ENCODE measurements at regions not wholly inside any gene's neighbourhood (a gene's known extent, or its start where the extent isn't known, plus 50 kb on each side); places are given as distances from the start of the nearest gene placed in this dataset.

GRCh38 chr4:20383283-20383682 lies 131.6 kb downstream of the SLIT2 start:
- no peaks in the 10 kb centered on the region for H3K79me2 ChIP-seq (ENCODE audit: insufficient read depth, low read length)
- Mint-ChIP-seq H3K4me1 (peaks cover 5 to 6% of the 10 kb centered on the region in 2 experiments; a peak in 3 of 4 replicates), H3K9me3 (no peaks in the 10 kb centered on the region), H3K27me3 (ENCODE audit: low read depth) (no peaks in the 10 kb centered on the region), H3K36me3 (ENCODE audit: insufficient read depth in 1 of 3, low read depth in 3 of 3) (no peaks in the 10 kb centered on the region), H3K27ac (no peak overlapping the region), H3K4me3 (no peak overlapping the region)
- no peaks in the 10 kb centered on the region for H4K20me1 ChIP-seq (ENCODE audit: control insufficient read depth, insufficient read depth, insufficient read length)
- H3T11ph ChIP-seq (ENCODE audit: low read length), result no peak overlapping the region
- H2BK120ac ChIP-seq (ENCODE audit: low read depth, low read length, poor library complexity, severe bottlenecking), result no peak overlapping the region
- H2BK20ac ChIP-seq (ENCODE audit: low read depth, low read length, poor library complexity, severe bottlenecking), result no peak overlapping the region
- H3K23me2 ChIP-seq (ENCODE audit: insufficient read length, low read depth, low read length, poor library complexity, severe bottlenecking), result no peaks in the 10 kb centered on the region
- no peaks in the 10 kb centered on the region; the same call in 1 of the 2 replicates for H3K4me1 ChIP-seq (ENCODE audit: insufficient read depth, low read length)
- H3K27me3 ChIP-seq (ENCODE audit: insufficient read depth, low read length), result no peaks in the 10 kb centered on the region
- no peak overlapping the region for H3K4me2 ChIP-seq (ENCODE audit: insufficient read depth, insufficient read length, low read length)
- no peak overlapping the region for H2BK15ac ChIP-seq (ENCODE audit: low read depth, low read length)
- H3K9ac ChIP-seq (ENCODE audit: extremely low read depth, insufficient read length, low read length), result no peak overlapping the region
- H3K27ac ChIP-seq (ENCODE audit: insufficient read length, low read depth, low read length), result no peak overlapping the region
- no peaks in the 10 kb centered on the region for H3K79me1 ChIP-seq (ENCODE audit: insufficient read depth, low read depth, low read length, poor library complexity, severe bottlenecking)
- H2AK5ac ChIP-seq (ENCODE audit: insufficient read length, low read length), result no peak overlapping the region
- no peak overlapping the region for H4K91ac ChIP-seq (ENCODE audit: insufficient read length, low read depth, low read length)
- H2BK5ac ChIP-seq (ENCODE audit: insufficient read length, low read length), result no peak overlapping the region
- H3K18ac ChIP-seq (ENCODE audit: insufficient read length, low read depth, low read length), result no peak overlapping the region
- no peak overlapping the region for H4K5ac ChIP-seq (ENCODE audit: insufficient read length, low read depth, low read length)
- no peak for TF ChIP-seq CTCF (conservative IDR thresholded peaks at IDR 0.05)
- no peak overlapping the region for H3K23ac ChIP-seq (ENCODE audit: insufficient read length, low read depth, low read length)
- no peak overlapping the region for H2AFZ ChIP-seq (ENCODE audit: low read length)
- H3K4ac ChIP-seq (ENCODE audit: low read depth, low read length), result no peak overlapping the region
- no peak overlapping the region for H4K8ac ChIP-seq (replicated peaks; ENCODE audit: insufficient read length, low read depth, low read length)
- H3K9me3 ChIP-seq (ENCODE audit: control insufficient read depth, low read depth, low read length), result no peaks in the 10 kb centered on the region
- H2BK12ac ChIP-seq (ENCODE audit: insufficient read length, low read depth, low read length), result no peak overlapping the region
- no peak for DNase-seq
- no peak overlapping the region for H3K14ac ChIP-seq (ENCODE audit: insufficient read depth, low read length)
- no peak overlapping the region for H3K56ac ChIP-seq (ENCODE audit: insufficient read length, low read depth, low read length)
